SK-N-SH (cell line): ENCODE measurements at regions not wholly inside any gene's neighbourhood (a gene's known extent, or its start where the extent isn't known, plus 50 kb on each side); places are given as distances from the start of the nearest gene placed in this dataset.

Experiments
- CTCF ChIA-PET: fragments of 300-600, 350-600 bp; formaldehyde crosslinking; extraction: SDS; loops from one replicate; lab custom pipeline; 2021; lab: Yijun Ruan, JAX
- POLR2A ChIA-PET: fragments of 350-600 bp; sonication (Branson Sonifier 250); formaldehyde crosslinking; extraction: SDS; loops from one replicate; lab custom pipeline; 2020; ENCODE audit warnings: antibody characterized with exemption, inconsistent platforms; lab: Yijun Ruan, JAX
- DNase-seq: peaks from one replicate; pipeline ENCODE4 v3.0.0; 2012
- H2AFZ ChIP-seq: fragments of 200-600 bp; sonication (generic); 2 replicates; pipeline ENCODE4 v1.8.1; 2016; ENCODE audit warnings: antibody characterized with exemption, mild to moderate bottlenecking, low read depth
- H3F3A ChIP-seq: fragments of 200-600 bp; sonication (generic); replicated peaks from 2 replicates; pipeline ENCODE3; 2016; ENCODE audit warnings: antibody characterized with exemption, mild to moderate bottlenecking; ENCODE audit not compliant: insufficient read depth
- H3K27ac ChIP-seq, 2 experiments: fragments of 200-500 bp in 1 of 2; fragments of 200-600 bp in 1 of 2; sonication (Bioruptor generic) in 1 of 2; sonication (generic), shearing (Covaris generic) in 1 of 2; 2 replicates each; pipeline versions ENCODE4 v1.5.1 to v1.6.1; 2014 to 2016; ENCODE audit warnings: low read depth in 2 of 2, inconsistent platforms in 1 of 2, low read length in 1 of 2, mild to moderate bottlenecking in 1 of 2, mixed read lengths in 1 of 2
- H3K27me3 ChIP-seq: fragments of 200-600 bp; sonication (generic), shearing (Covaris generic); 2 replicates; pipeline ENCODE4 v1.6.1; 2016; ENCODE audit warnings: mixed run types; ENCODE audit not compliant: insufficient read depth
- H3K36me3 ChIP-seq, 2 experiments: fragments of 200-500 bp in 1 of 2; fragments of 200-600 bp in 1 of 2; sonication (Bioruptor generic) in 1 of 2; sonication (generic) in 1 of 2; replicated peaks in 1 of 2; 2 replicates each; pipeline versions ENCODE3 to v1.5.1; 2014 to 2016; ENCODE audit warnings: low read length in 1 of 2, mild to moderate bottlenecking in 1 of 2; ENCODE audit not compliant: insufficient read depth in 2 of 2, control insufficient read depth in 1 of 2
- H3K4me1 ChIP-seq, 2 experiments: fragments of 200-500 bp in 1 of 2; fragments of 200-600 bp in 1 of 2; sonication (Bioruptor generic) in 1 of 2; sonication (generic), shearing (Covaris generic) in 1 of 2; 2 replicates each; pipeline versions ENCODE4 v1.5.1 to v1.6.1; 2014 to 2016; ENCODE audit warnings: low read depth in 1 of 2, low read length in 1 of 2, mixed run types in 1 of 2; ENCODE audit not compliant: insufficient read depth in 2 of 2, control insufficient read depth in 1 of 2
- H3K4me2 ChIP-seq: fragments of 200-600 bp; sonication (generic), shearing (Covaris generic); 2 replicates; pipeline ENCODE4 v1.6.1; 2017; ENCODE audit warnings: mixed run types
- H3K4me3 ChIP-seq, 2 experiments: fragments of 200-500 bp in 1 of 2; fragments of 200-600 bp in 1 of 2; sonication (Bioruptor generic) in 1 of 2; sonication (generic), shearing (Covaris generic) in 1 of 2; 2 replicates each; pipeline versions ENCODE4 v1.5.1 to v1.8.1; 2014 to 2016; ENCODE audit warnings: low read depth in 2 of 2, inconsistent platforms in 1 of 2, low read length in 1 of 2, mild to moderate bottlenecking in 1 of 2, mixed read lengths in 1 of 2, moderate library complexity in 1 of 2
- H3K79me2 ChIP-seq: fragments of 200-600 bp; sonication (generic); 2 replicates; pipeline ENCODE4 v1.8.1; 2017; ENCODE audit warnings: mild to moderate bottlenecking; ENCODE audit not compliant: insufficient read depth
- H3K9ac ChIP-seq: fragments of 200-600 bp; sonication (generic); 2 replicates; pipeline ENCODE4 v1.6.1; 2017; ENCODE audit warnings: mixed run types
- H3K9me2 ChIP-seq: fragments of 200-600 bp; sonication (generic); 2 replicates; pipeline ENCODE4 v1.6.1; 2017; ENCODE audit warnings: mixed run types
- H3K9me3 ChIP-seq: fragments of 200-600 bp; sonication (generic); 2 replicates; pipeline ENCODE4 v1.6.1; 2017; ENCODE audit warnings: mixed run types, mild to moderate bottlenecking, moderate library complexity
- H4K20me1 ChIP-seq: fragments of 200-600 bp; sonication (generic); 2 replicates; pipeline ENCODE4 v1.6.1; 2017; ENCODE audit warnings: mild to moderate bottlenecking, mixed run types; ENCODE audit not compliant: insufficient read depth
- CHD2 ChIP-seq: fragments of 150-350 bp; IDR thresholded peaks from 2 replicates; pipeline ENCODE4 v1.6.1; 2018; ENCODE audit warnings: low read length; ENCODE audit not compliant: partially characterized antibody
- CTCF ChIP-seq: fragments of 200-600 bp; sonication (generic); IDR thresholded peaks from 2 replicates; pipeline ENCODE4 v1.6.1; 2017; ENCODE audit warnings: antibody characterized with exemption, mild to moderate bottlenecking, moderate library complexity
- ELF1 ChIP-seq: IDR thresholded peaks from 2 replicates; pipeline ENCODE4 v1.4.0; 2012
- EZH2phosphoT487 ChIP-seq: fragments of 200-600 bp; sonication (generic); IDR thresholded peaks from 2 replicates; pipeline ENCODE4 v1.6.1; 2017; ENCODE audit warnings: low read depth, mixed run types, mild to moderate bottlenecking, antibody characterized with exemption, moderate library complexity, borderline replicate concordance
- FOSL2 ChIP-seq: IDR thresholded peaks from 2 replicates; pipeline ENCODE4 v1.4.0; 2012; ENCODE audit warnings: low read depth, mild to moderate bottlenecking, moderate library complexity, borderline replicate concordance
- FOXJ3 ChIP-seq: sonication (generic); formaldehyde crosslinking; IDR thresholded peaks from 2 replicates; pipeline ENCODE4 v1.5.1; 2020; ENCODE audit warnings: mild to moderate bottlenecking, missing genetic modification reagents
- JUND ChIP-seq: IDR thresholded peaks from 2 replicates; pipeline ENCODE4 v1.4.0; 2012
- MAX ChIP-seq: IDR thresholded peaks from 2 replicates; pipeline ENCODE4 v1.4.0; 2012; ENCODE audit warnings: low read depth
- MEF2A ChIP-seq: IDR thresholded peaks from 2 replicates; pipeline ENCODE4 v1.4.0; 2012; ENCODE audit warnings: low read depth, borderline replicate concordance
- NFIC ChIP-seq: IDR thresholded peaks from 2 replicates; pipeline ENCODE4 v1.4.0; 2012; ENCODE audit warnings: borderline replicate concordance
- NRF1 ChIP-seq: IDR thresholded peaks from 2 replicates; pipeline ENCODE4 v1.6.1; 2012; ENCODE audit warnings: low read depth, mild to moderate bottlenecking, low read length
- PBX3 ChIP-seq: IDR thresholded peaks from 2 replicates; pipeline ENCODE4; 2012
- POLR2AphosphoS5 ChIP-seq: IDR thresholded peaks from 2 replicates; pipeline ENCODE4 v1.6.1; 2012; ENCODE audit warnings: low read depth, low read length
- RAD21 ChIP-seq: IDR thresholded peaks from 2 replicates; pipeline ENCODE4 v1.6.1; 2012; ENCODE audit warnings: mild to moderate bottlenecking, low read length
- RCOR1 ChIP-seq: fragments of 150-350 bp; IDR thresholded peaks from 2 replicates; pipeline ENCODE4 v1.6.1; 2017; ENCODE audit warnings: antibody characterized with exemption, low read length
- RXRA ChIP-seq: IDR thresholded peaks from 2 replicates; pipeline ENCODE4 v1.4.0; 2012; ENCODE audit warnings: low read depth, mild to moderate bottlenecking, borderline replicate concordance
- TAF1 ChIP-seq: IDR thresholded peaks from 2 replicates; pipeline ENCODE4 v1.6.1; 2012; ENCODE audit warnings: low read depth, mild to moderate bottlenecking, low read length, moderate library complexity, borderline replicate concordance
- TCF12 ChIP-seq: IDR thresholded peaks from 2 replicates; pipeline ENCODE4 v1.4.0; 2012
- USF1 ChIP-seq: IDR thresholded peaks from 2 replicates; pipeline ENCODE4 v1.4.0; 2012; ENCODE audit warnings: low read depth, borderline replicate concordance
- USF2 ChIP-seq: fragments of 150-350 bp; IDR thresholded peaks from 2 replicates; pipeline ENCODE4 v1.6.1; 2017; ENCODE audit warnings: antibody characterized with exemption, low read length, low read depth, borderline replicate concordance
- YY1 ChIP-seq: IDR thresholded peaks from 2 replicates; pipeline ENCODE4 v1.4.0; 2012; ENCODE audit warnings: low read depth, mild to moderate bottlenecking
- WGBS: methylation state at CpG from one replicate; pipeline ENCODE4 v1.1.6; 2017; ENCODE audit warnings: low lambda C conversion rate; 5-methylcytosine and 5-hydroxymethylcytosine counted together

- H4K20me1 ChIP-seq = no peaks in the 10 kb centered on the region
- no peak overlapping the region for H3K27ac ChIP-seq
- H3K9ac ChIP-seq = no peak overlapping the region
- no peaks in the 10 kb centered on the region for H3K4me1 ChIP-seq
- ChIA-PET CTCF (interaction anchor here (1.0 to 2.0 kb wide), 3 partner anchors 9 to 67 kb away, joined by 4 to 6 read pairs (median 6); no protein-coding TSS in a partner anchor), POLR2A (no interaction called here)
- 23% methylated on average over 4 of the region's 4 CpGs for WGBS
- H3K36me3 ChIP-seq = no peaks in the 10 kb centered on the region
- DNase-seq = no peak
- no peak overlapping the region for H3K4me3 ChIP-seq
- no peaks in the 10 kb centered on the region for H3K79me2 ChIP-seq
- TF ChIP-seq ELF1 = no peak
- no peak for TF ChIP-seq USF2
- TF ChIP-seq POLR2AphosphoS5 = no peak
- TF ChIP-seq CHD2 = no peak
- TF ChIP-seq RXRA = no peak
- no peak for TF ChIP-seq USF1
- no peak for TF ChIP-seq NRF1
- TF ChIP-seq FOXJ3 (CRISPR knock-in tag) = no peak
- TF ChIP-seq TAF1 = no peak
- no peak for TF ChIP-seq MEF2A
- no peaks in the 10 kb centered on the region for H3K9me3 ChIP-seq
- no peak overlapping the region for H3K4me2 ChIP-seq
- no peak overlapping the region for H2AFZ ChIP-seq
- no peaks in the 10 kb centered on the region for H3K27me3 ChIP-seq
- H3K9me2 ChIP-seq = no peaks in the 10 kb centered on the region
- no peaks in the 10 kb centered on the region for H3F3A ChIP-seq
Measured at GRCh38 chr10:63910806-63911205, 389.6 kb downstream of the REEP3 start.

GRCh38 chr10:63915240-63915639 lies 394.0 kb downstream of the REEP3 start:
- ChIA-PET CTCF (no interaction called here), POLR2A (no interaction called here)
- Histone ChIP-seq H2AFZ (no peak overlapping the region), H3K4me3 (no peak overlapping the region), H3K4me1 (no peaks in the 10 kb centered on the region), H4K20me1 (no peaks in the 10 kb centered on the region), H3K4me2 (no peak overlapping the region), H3K27me3 (no peaks in the 10 kb centered on the region), H3K9ac (no peak overlapping the region), H3K27ac (no peak overlapping the region), H3K9me3 (no peaks in the 10 kb centered on the region), H3K79me2 (no peaks in the 10 kb centered on the region), H3K36me3 (no peaks in the 10 kb centered on the region), H3K9me2 (no peaks in the 10 kb centered on the region), H3F3A (no peaks in the 10 kb centered on the region)
- TF ChIP-seq ELF1 (no peak), RAD21 (no peak), EZH2phosphoT487 (no peak), YY1 (no peak), JUND (no peak), PBX3 (no peak), NFIC (no peak), CTCF (no peak), MAX (no peak), FOSL2 (no peak), CHD2 (no peak), NRF1 (no peak), TCF12 (no peak), POLR2AphosphoS5 (no peak), RCOR1 (no peak)
- 67% methylated on average over 2 of the region's 2 CpGs for WGBS
- DNase-seq = no peak
